ENCODE measurements at regions not wholly inside any gene's neighbourhood (a gene's known extent, or its start where the extent isn't known, plus 50 kb on each side); places are given as distances from the start of the nearest gene placed in this dataset.

DNA sequence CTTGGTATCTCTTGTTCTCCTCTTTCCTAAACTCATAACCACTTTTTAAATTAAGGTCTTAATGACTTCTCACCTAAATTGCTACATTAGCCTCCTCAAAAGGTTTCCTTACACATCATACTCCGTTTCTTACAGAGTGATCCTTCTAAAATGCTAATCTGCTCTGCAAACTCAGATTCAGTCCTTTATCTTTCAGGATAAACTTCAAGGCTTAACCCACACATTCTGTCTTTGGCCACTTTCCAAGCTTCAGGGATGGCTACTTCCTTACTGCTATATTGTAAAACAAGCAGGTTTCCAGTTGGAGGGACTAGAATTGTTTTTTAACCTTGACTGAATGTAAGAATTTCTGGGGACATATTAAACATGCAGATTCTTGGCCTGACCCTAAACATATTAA lies 105.5 kb upstream of the CHD1 start (continued):
- no peak for TF ChIP-seq TAF1 (IDR thresholded peaks at IDR 0.05; ENCODE audit: borderline replicate concordance, low read depth, low read length)

DNA sequence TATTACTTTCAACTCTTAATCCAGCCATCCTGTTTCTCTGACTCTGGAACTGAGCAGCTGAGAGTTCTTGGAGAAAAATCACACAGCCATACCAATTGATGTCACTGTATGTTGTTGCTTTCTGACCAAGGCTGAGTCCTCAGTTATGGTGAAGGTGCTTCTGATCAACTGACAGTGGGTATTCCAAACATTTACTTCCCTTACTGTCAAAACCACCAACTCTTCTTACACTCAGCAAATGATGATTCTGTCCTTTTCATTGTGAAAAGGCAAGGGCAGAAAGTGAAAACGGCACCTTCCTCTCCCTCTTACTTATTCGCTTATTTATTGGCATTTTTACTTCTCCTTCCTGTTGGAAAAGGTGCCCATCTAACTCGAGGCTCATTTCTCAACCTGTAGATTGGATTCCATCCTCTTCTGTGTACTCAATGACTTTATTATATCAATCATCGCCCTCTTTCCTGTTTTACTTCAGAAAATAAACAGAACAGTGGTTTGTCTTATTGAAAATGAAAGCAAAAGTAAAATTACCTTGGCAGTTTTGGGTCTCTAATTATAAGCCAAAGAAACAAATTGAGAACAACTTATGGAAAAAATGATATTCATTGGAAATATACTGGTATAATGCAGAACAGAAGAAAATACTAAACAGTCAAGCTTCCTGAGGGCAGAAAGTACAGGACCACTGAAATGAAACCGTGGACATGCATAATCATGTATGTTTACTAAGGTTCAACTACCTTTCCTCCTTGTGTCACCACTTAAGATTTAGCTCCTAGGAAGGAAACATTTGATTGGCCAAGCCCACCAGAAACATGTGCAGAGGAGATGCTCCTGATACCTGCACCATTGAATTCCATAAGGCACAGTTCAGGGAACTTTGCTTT lies 104.5 kb upstream of the CHD1 start:
- Histone ChIP-seq H3K27me3 (ENCODE audit: insufficient read depth) (no peaks in the 10 kb centered on the region), H2AFZ (ENCODE audit: low read depth) (peak overlapping the region; percentile 88), H3K9me3 (no peaks in the 10 kb centered on the region), H3K79me2 (ENCODE audit: insufficient read depth) (no peaks in the 10 kb centered on the region), H3K9me2 (no peaks in the 10 kb centered on the region), H3K4me3 (ENCODE audit: low read depth in 2 of 2, low read length in 1 of 2) (0 out of 4 replicates have a peak overlapping the region, but pooled peaks of 1 of the 2 experiments have one; percentile 6), H3K4me2 (peak overlapping the region; percentile 52; the same call in 1 of the 2 replicates), H3K4me1 (ENCODE audit: control insufficient read depth in 1 of 2, insufficient read depth in 2 of 2, low read depth in 1 of 2, low read length in 1 of 2) (0 out of 4 replicates have a peak, but pooled peaks cover 0 to 5% of the 10 kb centered on the region in 2 experiments), H4K20me1 (ENCODE audit: insufficient read depth) (no peaks in the 10 kb centered on the region), H3F3A (replicated peaks; ENCODE audit: insufficient read depth) (no peaks in the 10 kb centered on the region), H3K9ac (no peak overlapping the region), H3K27ac (ENCODE audit: low read depth in 2 of 2, low read length in 1 of 2) (no peak overlapping the region), H3K36me3 (replicated peaks in 1 of 2; ENCODE audit: control insufficient read depth in 1 of 2, insufficient read depth in 2 of 2, low read length in 1 of 2) (no peaks in the 10 kb centered on the region)
- no peak for DNase-seq
- 57% methylated on average over 5 of the region's 5 CpGs for WGBS (ENCODE audit: low lambda C conversion rate)
- POLR2A ChIA-PET = no interaction called here
- CTCF ChIA-PET = interaction anchor here (0.5 to 2.3 kb wide), 25 partner anchors 9 to 265 kb away, joined by 3 to 33 read pairs (median 4); no protein-coding TSS in a partner anchor
- TF ChIP-seq FOXJ3 (CRISPR knock-in tag; IDR thresholded peaks at IDR 0.05) (no peak), YY1 (IDR thresholded peaks at IDR 0.05; ENCODE audit: low read depth) (no peak), GABPA (IDR thresholded peaks at IDR 0.05; ENCODE audit: low read depth) (no peak), MEF2A (IDR thresholded peaks at IDR 0.05; ENCODE audit: borderline replicate concordance, low read depth) (no peak), JUND (IDR thresholded peaks at IDR 0.05) (no peak), CHD2 (IDR thresholded peaks at IDR 0.05; ENCODE audit: low read length, partially characterized antibody) (no peak), EZH2phosphoT487 (IDR thresholded peaks at IDR 0.05; ENCODE audit: borderline replicate concordance, low read depth) (no peak), MXI1 (IDR thresholded peaks at IDR 0.05; ENCODE audit: low read depth, low read length) (no peak), RXRA (IDR thresholded peaks at IDR 0.05; ENCODE audit: borderline replicate concordance, low read depth) (no peak), NFIC (IDR thresholded peaks at IDR 0.05; ENCODE audit: borderline replicate concordance) (no peak), NRF1 (IDR thresholded peaks at IDR 0.05; ENCODE audit: low read depth, low read length) (no peak), FOSL2 (IDR thresholded peaks at IDR 0.05; ENCODE audit: borderline replicate concordance, low read depth) (no peak), TEAD4 (IDR thresholded peaks at IDR 0.05; ENCODE audit: borderline replicate concordance, insufficient read depth) (no peak), FOXM1 (IDR thresholded peaks at IDR 0.05; ENCODE audit: low read depth) (no peak), TAF1 (IDR thresholded peaks at IDR 0.05; ENCODE audit: borderline replicate concordance, low read depth, low read length) (no peak)
- TF ChIP-seq, protein P1, sequence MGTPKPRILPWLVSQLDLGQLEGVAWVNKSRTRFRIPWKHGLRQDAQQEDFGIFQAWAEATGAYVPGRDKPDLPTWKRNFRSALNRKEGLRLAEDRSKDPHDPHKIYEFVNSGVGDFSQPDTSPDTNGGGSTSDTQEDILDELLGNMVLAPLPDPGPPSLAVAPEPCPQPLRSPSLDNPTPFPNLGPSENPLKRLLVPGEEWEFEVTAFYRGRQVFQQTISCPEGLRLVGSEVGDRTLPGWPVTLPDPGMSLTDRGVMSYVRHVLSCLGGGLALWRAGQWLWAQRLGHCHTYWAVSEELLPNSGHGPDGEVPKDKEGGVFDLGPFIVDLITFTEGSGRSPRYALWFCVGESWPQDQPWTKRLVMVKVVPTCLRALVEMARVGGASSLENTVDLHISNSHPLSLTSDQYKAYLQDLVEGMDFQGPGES (IDR thresholded peaks at IDR 0.05; ENCODE audit: low read depth, low read length) = no peak
- TF ChIP-seq, protein P2, sequence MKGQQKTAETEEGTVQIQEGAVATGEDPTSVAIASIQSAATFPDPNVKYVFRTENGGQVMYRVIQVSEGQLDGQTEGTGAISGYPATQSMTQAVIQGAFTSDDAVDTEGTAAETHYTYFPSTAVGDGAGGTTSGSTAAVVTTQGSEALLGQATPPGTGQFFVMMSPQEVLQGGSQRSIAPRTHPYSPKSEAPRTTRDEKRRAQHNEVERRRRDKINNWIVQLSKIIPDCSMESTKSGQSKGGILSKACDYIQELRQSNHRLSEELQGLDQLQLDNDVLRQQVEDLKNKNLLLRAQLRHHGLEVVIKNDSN (IDR thresholded peaks at IDR 0.05; ENCODE audit: borderline replicate concordance, low read depth) = no peak
- TF ChIP-seq, protein P3, sequence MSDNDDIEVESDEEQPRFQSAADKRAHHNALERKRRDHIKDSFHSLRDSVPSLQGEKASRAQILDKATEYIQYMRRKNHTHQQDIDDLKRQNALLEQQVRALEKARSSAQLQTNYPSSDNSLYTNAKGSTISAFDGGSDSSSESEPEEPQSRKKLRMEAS (IDR thresholded peaks at IDR 0.05; ENCODE audit: low read depth) = no peak

Data from SK-N-SH (cell line).